ENCODE measurements at regions not wholly inside any gene's neighbourhood (a gene's known extent, or its start where the extent isn't known, plus 50 kb on each side); places are given as distances from the start of the nearest gene placed in this dataset.

DNA sequence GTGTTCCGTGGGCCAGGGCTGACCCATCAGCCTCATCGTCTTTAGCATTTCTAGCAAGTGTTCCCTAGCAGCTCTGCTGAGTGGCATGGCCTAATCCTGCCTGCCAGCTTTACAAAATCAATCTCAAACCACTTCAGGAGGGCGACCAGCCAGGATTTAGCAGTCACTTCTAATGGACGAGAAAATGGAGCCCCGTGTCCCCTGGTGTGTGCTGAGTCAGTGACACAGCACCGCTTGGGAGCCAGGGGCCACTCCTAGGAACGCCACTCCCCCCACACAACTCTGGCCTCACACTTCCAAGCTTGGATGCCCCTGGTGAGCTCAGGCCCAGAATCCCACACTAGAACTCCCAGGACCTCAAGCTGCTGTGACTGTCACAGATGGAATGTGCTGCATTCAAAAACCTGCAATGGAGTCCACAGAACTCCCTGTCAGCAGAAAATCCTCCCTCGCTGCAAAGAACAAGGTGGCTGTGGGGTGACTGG, 311.2 kb upstream of the GATB start:
- CTCF ChIA-PET = no interaction called here
- DNase-seq (ENCODE audit: low spot score) = no peak
- POLR2A ChIA-PET (ENCODE audit: low non-redundant PET) = no interaction called here
- TF ChIP-seq, protein P1, sequence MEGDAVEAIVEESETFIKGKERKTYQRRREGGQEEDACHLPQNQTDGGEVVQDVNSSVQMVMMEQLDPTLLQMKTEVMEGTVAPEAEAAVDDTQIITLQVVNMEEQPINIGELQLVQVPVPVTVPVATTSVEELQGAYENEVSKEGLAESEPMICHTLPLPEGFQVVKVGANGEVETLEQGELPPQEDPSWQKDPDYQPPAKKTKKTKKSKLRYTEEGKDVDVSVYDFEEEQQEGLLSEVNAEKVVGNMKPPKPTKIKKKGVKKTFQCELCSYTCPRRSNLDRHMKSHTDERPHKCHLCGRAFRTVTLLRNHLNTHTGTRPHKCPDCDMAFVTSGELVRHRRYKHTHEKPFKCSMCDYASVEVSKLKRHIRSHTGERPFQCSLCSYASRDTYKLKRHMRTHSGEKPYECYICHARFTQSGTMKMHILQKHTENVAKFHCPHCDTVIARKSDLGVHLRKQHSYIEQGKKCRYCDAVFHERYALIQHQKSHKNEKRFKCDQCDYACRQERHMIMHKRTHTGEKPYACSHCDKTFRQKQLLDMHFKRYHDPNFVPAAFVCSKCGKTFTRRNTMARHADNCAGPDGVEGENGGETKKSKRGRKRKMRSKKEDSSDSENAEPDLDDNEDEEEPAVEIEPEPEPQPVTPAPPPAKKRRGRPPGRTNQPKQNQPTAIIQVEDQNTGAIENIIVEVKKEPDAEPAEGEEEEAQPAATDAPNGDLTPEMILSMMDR (conservative IDR thresholded peaks at IDR 0.05; ENCODE audit: low read depth) = no peak
- H3K27ac ChIP-seq = no peak overlapping the region

DNA sequence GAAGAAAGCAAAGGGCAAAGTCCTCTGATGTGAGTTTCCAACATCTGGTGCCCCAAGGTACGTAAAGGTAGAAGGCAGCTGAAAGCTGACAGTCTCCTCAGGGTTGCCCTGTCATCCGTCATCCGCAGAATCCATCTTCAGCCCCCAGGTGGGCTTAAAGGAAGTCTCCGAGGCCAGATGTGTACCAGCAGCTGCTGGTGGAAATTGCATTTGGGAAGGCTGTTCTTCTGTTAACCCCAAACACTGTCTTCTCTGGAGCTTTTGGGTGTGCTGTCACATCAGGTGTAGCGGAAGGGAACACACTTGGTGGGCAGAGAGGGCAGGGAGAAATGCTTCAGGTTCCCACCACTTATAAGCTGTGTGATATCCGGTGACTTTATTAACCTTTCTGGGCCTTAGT, 310.0 kb upstream of the GATB start:
- DNase-seq (ENCODE audit: low spot score) = no peak
- ChIA-PET POLR2A (ENCODE audit: low non-redundant PET) (interaction anchor here (0.6 kb wide), 1 partner anchor 112 kb away, joined by 3 read pairs; no protein-coding TSS in a partner anchor), CTCF (interaction anchor here (0.5 kb wide), 1 partner anchor 60 kb away, joined by 3 read pairs; no protein-coding TSS in a partner anchor)
- H3K27ac ChIP-seq = no peak overlapping the region
- TF ChIP-seq, protein P1 (conservative IDR thresholded peaks at IDR 0.05; ENCODE audit: low read depth) = no peak

DNA sequence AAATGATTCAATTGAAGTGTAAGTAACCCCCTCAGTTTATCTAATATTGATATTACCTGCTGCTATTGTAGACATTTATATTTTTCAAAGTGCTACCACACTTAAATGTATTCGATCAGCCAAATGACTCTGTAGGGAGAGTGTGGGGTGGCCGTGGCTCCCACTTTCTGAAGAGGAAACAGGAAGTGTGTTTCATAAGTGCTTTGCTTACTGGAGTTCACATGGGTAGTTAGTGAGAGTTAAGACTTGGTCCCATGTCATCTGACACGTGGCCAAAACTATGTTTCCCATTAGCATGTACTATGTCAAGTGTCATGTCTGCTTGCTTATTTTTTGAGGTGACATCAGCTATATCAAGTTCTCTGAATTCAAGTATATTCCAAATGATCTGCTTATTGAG, 308.1 kb upstream of the GATB start:
- TF ChIP-seq, protein P1 (conservative IDR thresholded peaks at IDR 0.05; ENCODE audit: low read depth) = no peak
- ChIA-PET CTCF (no interaction called here), POLR2A (ENCODE audit: low non-redundant PET) (no interaction called here)
- no peak overlapping the region for H3K27ac ChIP-seq
- DNase-seq (ENCODE audit: low spot score) = no peak

DNA sequence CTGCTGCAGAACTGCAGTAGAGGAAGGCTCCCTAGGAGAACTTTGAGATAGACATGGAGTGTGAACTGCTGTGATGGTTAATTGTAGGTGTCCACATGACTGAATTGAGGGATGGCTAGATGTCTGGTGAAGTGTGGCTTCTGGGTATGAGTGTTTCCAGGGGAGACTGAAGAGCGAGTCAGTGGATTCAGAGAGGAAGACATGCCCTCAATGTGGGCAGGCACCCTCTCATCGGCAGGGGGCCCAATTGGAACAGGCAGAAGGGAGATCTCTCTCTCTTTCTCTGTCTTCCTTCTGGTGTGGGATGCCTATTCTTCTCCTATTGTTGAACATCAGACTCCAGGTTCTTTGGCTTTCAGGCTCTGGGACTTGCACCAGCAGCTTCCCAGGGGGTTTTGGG, 304.7 kb upstream of the GATB start:
- TF ChIP-seq, protein P1 (conservative IDR thresholded peaks at IDR 0.05; ENCODE audit: low read depth) = no peak
- no peak for DNase-seq (ENCODE audit: low spot score)
- CTCF ChIA-PET = interaction anchor here (0.6 kb wide), 2 partner anchors 177 to 484 kb away, joined by 3 to 10 read pairs; no protein-coding TSS in a partner anchor
- POLR2A ChIA-PET (ENCODE audit: low non-redundant PET) = no interaction called here
- no peak overlapping the region for H3K27ac ChIP-seq

DNA sequence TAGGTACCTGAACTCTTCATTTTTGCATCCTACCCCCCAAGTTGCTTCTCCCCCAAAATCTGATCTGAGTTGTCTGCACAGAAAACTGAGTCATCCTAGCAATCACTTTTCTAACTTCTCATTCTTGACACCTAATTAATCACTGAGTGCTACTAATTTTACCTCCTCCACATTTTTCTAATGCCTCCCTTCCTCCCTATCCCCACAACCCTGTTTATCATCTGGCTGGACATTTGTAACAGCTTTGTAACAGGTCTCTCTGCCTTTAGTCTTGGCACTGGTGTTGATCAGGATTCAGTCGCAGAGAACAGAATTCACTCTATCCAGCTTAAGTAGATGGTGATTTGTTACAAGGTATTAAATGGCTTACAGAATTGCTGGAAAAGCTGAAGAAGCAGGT, 303.9 kb upstream of the GATB start:
- DNase-seq (ENCODE audit: low spot score) = no peak
- POLR2A ChIA-PET (ENCODE audit: low non-redundant PET) = no interaction called here
- TF ChIP-seq, protein P1 (conservative IDR thresholded peaks at IDR 0.05; ENCODE audit: low read depth) = no peak
- CTCF ChIA-PET = interaction anchor here (0.6 kb wide), 2 partner anchors 157 to 176 kb away, joined by 3 read pairs; no protein-coding TSS in a partner anchor
- H3K27ac ChIP-seq = no peak overlapping the region

DNA sequence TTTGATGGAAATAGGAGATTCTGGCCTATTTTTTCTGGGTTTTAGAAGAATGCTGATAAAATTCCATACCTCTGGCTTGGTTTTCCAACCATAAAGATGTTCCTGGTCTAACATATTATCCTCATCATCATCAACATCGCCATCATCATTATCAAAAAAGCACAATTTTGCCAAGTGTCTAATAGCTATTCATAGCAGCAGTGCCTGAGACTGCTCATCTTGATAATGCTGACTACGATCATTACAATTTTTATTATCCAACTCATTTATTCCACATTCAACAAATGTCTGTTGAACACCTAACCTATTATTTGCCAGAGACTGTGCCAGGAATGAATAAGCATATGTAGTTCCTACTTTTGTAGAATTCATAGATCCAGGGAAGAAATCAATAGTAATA, 303.5 kb upstream of the GATB start:
- POLR2A ChIA-PET (ENCODE audit: low non-redundant PET) = no interaction called here
- CTCF ChIA-PET = interaction anchor here (0.6 kb wide), 1 partner anchor 157 kb away, joined by 3 read pairs; no protein-coding TSS in a partner anchor
- no peak for DNase-seq (ENCODE audit: low spot score)
- TF ChIP-seq, protein P1 (conservative IDR thresholded peaks at IDR 0.05; ENCODE audit: low read depth) = no peak
- no peak overlapping the region for H3K27ac ChIP-seq
